HK-2 (cell line): ENCODE measurements at regions not wholly inside any gene's neighbourhood (a gene's known extent, or its start where the extent isn't known, plus 50 kb on each side); places are given as distances from the start of the nearest gene placed in this dataset.
"Not testable (repeated sequence)": the region's sequence is repeated elsewhere in the genome, so short reads cannot be mapped to it uniquely, and the experiment has no call there.

ENCODE experiments used
- DNase-seq: peaks from one replicate; pipeline ENCODE4 v3.0.0-alpha.2; 2018; ENCODE audit not compliant: unreplicated experiment

GRCh38 chr11:96782632-96783031, 392.8 kb downstream of the JRKL start:
- no peak for DNase-seq

GRCh38 chr11:96783311-96783710, 393.5 kb downstream of the JRKL start:
- DNase-seq, result no peak

- no peak for DNase-seq
Measured at GRCh38 chr11:96785073-96785472, 395.3 kb downstream of the JRKL start.

DNA sequence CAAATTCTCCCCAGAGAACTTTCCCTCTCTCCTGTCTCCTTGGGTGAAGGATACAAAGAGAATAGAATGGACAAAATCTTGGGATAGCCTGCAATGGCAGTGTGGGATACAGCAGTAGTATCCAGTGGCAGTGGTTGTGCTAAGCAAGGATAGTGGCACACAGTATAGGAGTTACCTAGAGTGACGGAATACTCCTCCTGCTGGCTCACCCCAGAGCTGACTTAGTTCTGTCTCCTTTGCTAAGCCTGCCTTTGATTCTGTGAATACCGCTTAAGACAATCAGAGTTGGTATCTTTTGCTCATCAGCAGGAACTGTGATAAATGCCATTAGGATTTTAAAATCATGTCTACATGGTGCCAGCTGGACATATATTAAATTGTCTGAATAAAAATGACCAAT, 404.3 kb downstream of the JRKL start:
- no peak for DNase-seq

DNA sequence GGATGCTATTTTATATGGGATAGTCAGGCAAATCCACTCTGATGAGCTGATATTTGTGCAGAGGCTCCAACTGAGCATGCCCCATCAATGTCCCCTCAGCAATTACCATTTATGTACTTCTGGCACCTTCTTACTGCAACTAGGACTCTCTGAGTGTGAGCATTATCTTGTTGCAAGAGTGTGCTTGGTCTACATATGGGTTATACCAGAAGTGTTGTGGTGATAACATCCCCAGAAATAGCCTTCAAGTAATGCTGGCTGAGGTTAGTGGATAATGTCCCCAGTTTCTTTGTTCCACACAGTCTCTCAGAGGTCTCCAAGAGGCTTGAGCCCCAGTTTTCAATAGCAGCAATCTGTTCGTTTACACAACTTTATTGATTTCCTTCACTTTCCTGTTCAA, 408.6 kb downstream of the JRKL start:
- no peak for DNase-seq

DNA sequence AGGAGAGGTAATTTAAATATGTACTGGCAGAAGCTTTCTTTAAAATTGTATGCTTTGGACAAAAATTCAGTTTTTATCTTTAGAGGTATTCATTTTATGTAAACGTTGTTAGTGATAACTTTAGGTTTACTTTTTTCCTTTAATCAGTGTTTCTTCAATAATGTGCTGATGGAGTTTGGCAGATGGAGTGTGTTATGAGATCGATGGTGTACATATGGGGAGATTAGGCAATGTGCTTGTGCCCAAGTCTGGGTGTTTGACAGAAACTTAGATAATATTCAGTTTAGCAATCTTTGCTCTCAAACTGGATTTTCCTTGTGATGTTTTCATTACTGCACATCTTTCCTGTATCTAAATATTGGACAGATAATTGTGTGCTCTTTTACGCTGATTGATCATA, 425.4 kb downstream of the JRKL start:
- DNase-seq, result no peak

DNA sequence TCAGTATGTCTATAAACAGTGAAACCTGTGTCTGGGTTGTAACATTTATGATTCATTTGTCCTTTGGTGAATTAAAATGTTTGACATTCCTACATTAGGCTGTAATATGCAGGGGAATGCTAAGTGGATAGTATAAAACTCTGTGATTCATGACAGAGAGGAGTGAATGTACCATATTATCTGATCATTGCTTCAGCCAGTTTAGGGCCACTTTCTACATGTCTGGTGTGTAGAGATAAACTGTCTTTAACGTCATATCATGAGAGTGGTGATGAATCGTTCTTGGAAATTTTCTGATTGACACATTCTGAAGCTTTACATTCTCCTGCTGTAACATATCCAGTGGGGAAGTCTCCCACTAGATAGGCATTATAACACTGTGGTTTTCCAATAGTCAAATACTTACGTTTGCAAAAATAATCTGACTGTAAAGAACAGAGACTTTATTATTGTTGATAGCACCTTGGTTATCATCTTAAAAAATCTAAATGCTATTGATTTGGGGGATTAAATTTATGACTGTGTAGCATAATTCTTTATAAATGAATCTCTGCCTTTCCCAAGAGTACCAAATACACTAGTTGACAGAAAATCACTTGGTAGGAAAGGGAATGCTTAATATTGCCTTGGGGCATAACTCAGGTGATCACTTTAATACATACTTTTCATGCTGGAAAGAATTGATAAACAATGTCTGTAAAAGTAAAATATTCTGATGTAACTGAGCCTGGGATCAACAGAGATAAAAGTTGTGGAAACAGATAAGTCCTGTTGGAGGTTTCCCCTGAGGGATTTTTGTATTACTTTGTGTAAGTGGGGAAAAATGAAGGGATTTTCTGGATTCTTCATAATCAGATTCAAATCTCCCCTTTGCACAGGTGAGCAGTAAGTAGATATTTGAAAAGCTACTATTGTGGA, 427.9 kb downstream of the JRKL start:
- DNase-seq, result no peak

GRCh38 chr11:96827164-96827563, 437.4 kb downstream of the JRKL start:
- no peak for DNase-seq

- DNase-seq, result no peak
Measured at GRCh38 chr11:96841792-96842191, 452.0 kb downstream of the JRKL start.

GRCh38 chr11:96842731-96843130, 452.9 kb downstream of the JRKL start:
- no peak for DNase-seq

- DNase-seq, result no peak
Measured at GRCh38 chr11:96854425-96854824, 464.6 kb downstream of the JRKL start.

DNA sequence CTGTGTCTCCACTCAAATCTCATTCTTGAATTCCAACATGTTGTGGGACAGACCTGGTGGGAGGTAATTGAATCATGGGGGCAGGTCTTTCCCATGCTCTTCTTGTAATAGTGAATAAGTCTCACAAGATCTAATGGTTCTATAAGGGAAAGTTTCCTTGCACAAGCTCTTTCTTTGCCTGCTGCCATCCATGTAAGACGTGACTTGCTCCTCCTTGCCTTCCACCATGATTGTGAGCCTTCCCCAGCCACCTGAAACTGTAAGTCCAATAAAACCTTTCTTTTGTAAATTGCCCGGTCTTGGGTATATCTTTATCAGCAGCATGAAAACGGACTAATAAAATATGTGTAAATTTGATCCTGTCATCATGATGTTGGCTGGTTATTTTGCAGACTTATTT, 471.9 kb downstream of the JRKL start:
- not testable (repeated sequence) for DNase-seq

GRCh38 chr11:96863520-96863919, 473.7 kb downstream of the JRKL start:
- DNase-seq, result no peak

DNA sequence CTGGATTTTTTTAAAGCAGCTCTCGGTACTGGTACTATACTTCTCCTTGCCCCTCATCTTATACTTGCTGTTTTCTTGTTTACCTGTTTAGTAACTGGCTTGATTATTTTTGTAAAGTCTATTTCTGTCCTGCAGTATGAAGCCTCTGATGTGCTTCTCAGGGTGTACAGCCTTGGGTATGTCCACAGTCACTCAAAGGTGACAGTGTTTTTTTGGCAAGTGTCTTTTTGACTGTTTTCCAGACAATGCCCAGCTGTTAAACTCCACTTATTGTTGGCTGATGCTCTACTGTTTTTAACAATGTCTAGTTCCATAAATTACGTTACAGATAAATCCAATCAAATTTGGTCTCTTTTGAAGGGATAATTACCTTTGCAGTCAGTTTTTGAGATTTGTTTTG, 475.2 kb downstream of the JRKL start:
- no peak for DNase-seq

DNA sequence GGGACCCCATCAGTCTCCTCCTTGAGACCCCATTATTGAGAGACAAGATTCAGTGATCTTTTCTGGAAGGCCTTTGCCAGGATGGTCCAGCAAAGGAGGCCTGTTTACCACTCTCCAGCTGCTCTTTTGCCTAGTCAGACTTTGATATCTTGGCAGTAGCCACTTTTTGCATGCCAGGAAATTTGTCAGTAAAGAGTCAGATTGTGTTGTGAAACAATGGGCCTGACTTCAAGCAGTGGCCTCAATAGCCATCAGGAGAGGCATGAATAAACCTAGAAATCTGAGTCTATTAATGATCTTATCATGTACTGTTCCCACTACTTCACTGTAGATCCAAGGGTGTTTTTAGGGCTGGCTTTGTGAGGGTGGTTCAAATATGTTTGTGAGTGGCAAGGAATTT, 479.4 kb downstream of the JRKL start:
- no peak for DNase-seq

DNA sequence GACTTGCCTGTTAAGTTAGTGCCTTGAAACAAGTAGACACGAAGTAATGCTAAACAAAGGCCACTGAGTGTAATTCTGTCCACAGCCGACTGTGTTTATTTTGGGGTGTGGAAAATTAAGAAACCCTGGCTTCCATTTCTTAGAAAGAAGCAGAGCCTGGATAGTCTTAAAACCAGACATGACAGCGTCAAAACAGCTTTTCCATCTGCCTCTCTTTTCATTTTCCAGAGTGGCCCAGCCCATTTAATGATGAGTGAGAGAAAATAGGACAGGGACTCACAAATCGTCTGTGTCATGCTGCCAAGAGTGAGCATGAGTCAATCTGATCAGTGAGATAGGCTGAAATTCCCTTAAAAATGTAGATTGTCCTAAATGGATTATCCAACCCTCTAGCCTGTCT, 485.9 kb downstream of the JRKL start:
- no peak for DNase-seq

- DNase-seq, result no peak
Measured at GRCh38 chr11:96878299-96879051, 488.7 kb downstream of the JRKL start.

DNA sequence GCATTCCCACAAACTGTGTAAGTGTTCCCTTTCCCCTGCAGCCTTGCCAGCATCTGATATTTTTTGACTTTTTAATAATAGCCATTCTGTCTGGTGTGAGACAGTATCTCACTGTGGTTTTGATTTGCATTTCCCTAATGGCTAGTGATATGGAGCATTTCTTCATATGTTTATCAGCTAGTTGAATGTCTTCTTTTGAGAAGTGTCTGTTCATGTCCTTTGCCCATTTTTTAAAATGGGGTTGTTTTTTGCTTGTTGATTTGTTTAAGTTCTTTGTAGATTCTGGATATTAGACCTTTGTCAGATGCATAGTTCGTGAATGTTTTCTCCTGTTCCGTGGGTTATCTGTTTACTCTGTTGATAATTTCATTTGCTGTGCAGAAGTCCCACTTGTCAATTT, 492.8 kb downstream of the JRKL start:
- DNase-seq, result not testable (repeated sequence)

- no peak for DNase-seq
Measured at GRCh38 chr11:96885405-96885804, 495.6 kb downstream of the JRKL start.

GRCh38 chr11:96885912-96886311, 496.1 kb downstream of the JRKL start:
- no peak for DNase-seq

DNA sequence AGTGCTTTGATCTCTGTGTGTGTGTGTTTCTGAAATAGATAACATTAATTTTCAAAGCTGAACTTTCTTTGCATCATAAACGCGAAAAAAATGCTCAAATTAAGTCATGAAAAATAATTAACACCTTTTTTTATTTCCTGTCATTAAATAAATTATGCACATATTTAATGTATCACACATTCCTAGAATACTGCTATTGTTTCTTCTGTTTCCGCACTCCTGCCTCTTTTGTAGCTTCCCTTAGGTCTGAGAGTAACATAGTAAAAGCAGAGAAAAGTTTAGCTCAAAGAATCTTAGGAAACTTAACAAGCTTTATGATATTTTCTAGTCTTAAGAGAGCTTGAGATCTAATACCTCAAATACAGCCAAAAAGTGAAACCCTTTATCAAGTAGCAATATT, 504.2 kb downstream of the JRKL start:
- no peak for DNase-seq

DNA sequence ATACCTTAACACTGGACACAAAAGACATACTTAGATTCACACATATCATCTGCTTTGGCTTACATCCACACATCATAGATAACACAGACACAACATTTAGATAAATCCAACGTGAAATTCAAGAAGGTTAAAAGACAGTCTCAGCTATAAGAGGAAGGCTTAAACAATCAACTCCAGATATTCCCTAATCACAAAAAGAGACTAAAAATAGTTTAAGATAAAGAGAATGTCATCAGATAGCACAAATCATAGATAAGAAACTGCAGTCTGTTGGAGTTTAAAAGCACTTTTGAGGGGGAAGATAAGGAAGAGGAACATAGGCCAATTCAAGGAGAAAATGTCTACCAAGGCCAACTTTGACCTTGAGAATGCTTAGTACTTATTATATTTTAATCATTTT, 504.8 kb downstream of the JRKL start:
- DNase-seq, result no peak

DNA sequence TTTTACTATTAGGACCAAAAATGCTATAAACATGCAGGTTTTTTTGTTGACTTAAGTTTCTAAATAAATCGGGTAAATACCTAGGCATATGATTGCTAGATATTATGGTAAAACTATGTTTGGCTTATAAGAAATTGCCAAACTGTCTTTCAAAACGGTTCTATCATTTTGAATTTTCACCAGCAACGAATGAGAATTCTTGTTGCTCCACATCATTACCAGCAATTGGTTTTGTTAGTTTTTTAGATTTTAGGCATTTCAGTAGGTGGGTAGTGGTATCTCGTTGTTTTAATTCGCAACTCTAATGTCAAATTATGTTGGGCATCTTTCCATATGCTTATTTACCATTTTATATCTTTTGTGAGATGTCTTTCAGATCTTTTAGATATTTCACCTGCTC, 510.2 kb downstream of the JRKL start:
- no peak for DNase-seq
